Activated naive CD8-positive, alpha-beta T cell treated with anti-CD3 and anti-CD28 coated beads, Interleukin-2, amount 10 ng/mL, durations not matched to agents 7 days and 5 days (primary cell): ENCODE measurements at regions not wholly inside any gene's neighbourhood (a gene's known extent, or its start where the extent isn't known, plus 50 kb on each side); places are given as distances from the start of the nearest gene placed in this dataset.

ENCODE experiments used
- ATAC-seq: fragments of 150-1000 bp; cut with Tn5 transposase; one replicate; pipeline ENCODE4 v1.10.0; 2021; ENCODE audit warnings: low read depth, moderate library complexity
- POLR2A ChIA-PET: fragments of 350-600 bp; sonication (Branson Sonifier 250); formaldehyde crosslinking; loops from one replicate; lab custom pipeline; 2021; ENCODE audit warnings: antibody characterized with exemption; lab: Charles Lee
- DNase-seq: peaks from one replicate; pipeline ENCODE4 v3.0.0; 2021
- H3K27ac Mint-ChIP-seq: one replicate; pipeline ENCODE4 v1.8.0; 2022; ENCODE audit warnings: mild to moderate bottlenecking, mixed read lengths
- H3K27me3 Mint-ChIP-seq: one replicate; pipeline ENCODE4 v1.8.0; 2022; ENCODE audit warnings: mild to moderate bottlenecking, moderate library complexity, mixed read lengths
- H3K36me3 Mint-ChIP-seq: one replicate; pipeline ENCODE4 v1.8.0; 2021; ENCODE audit warnings: mild to moderate bottlenecking, mixed read lengths
- H3K4me1 Mint-ChIP-seq: one replicate; pipeline ENCODE4 v1.8.0; 2021; ENCODE audit warnings: mixed read lengths
- H3K4me3 Mint-ChIP-seq: one replicate; pipeline ENCODE4 v1.8.0; 2022; ENCODE audit warnings: mild to moderate bottlenecking, moderate library complexity, mixed read lengths
- H3K9me3 Mint-ChIP-seq: one replicate; pipeline ENCODE4 v1.8.0; 2021; ENCODE audit warnings: mixed read lengths

- no peak overlapping the region for H3K4me3 Mint-ChIP-seq
- peaks cover 3% of the 10 kb centered on the region for H3K9me3 Mint-ChIP-seq
- no peak for DNase-seq
- POLR2A ChIA-PET = no interaction called here
- no peaks in the 10 kb centered on the region for H3K36me3 Mint-ChIP-seq
- no peak for ATAC-seq
- peaks cover 2% of the 10 kb centered on the region for H3K4me1 Mint-ChIP-seq
- H3K27me3 Mint-ChIP-seq = peaks cover 5% of the 10 kb centered on the region
- no peak overlapping the region for H3K27ac Mint-ChIP-seq
These were observed 118.9 kb upstream of the GK2 start for GRCh38 chr4:79526641-79527565.

GRCh38 chr4:79516114-79516513, 108.1 kb upstream of the GK2 start:
- Mint-ChIP-seq H3K9me3 (no peaks in the 10 kb centered on the region), H3K4me3 (no peak overlapping the region), H3K4me1 (no peaks in the 10 kb centered on the region), H3K27ac (no peak overlapping the region), H3K27me3 (peaks cover 3% of the 10 kb centered on the region), H3K36me3 (no peaks in the 10 kb centered on the region)
- POLR2A ChIA-PET = no interaction called here
- no peak for ATAC-seq
- no peak for DNase-seq

- no peak for DNase-seq
- Mint-ChIP-seq H3K4me3 (no peak overlapping the region), H3K27me3 (peaks cover 3% of the 10 kb centered on the region), H3K36me3 (no peaks in the 10 kb centered on the region), H3K27ac (no peak overlapping the region), H3K4me1 (no peaks in the 10 kb centered on the region), H3K9me3 (no peaks in the 10 kb centered on the region)
- ATAC-seq = no peak
- POLR2A ChIA-PET = no interaction called here
These were observed 106.7 kb upstream of the GK2 start for GRCh38 chr4:79514621-79515329.

- Mint-ChIP-seq H3K4me1 (no peaks in the 10 kb centered on the region), H3K4me3 (no peak overlapping the region), H3K9me3 (no peaks in the 10 kb centered on the region), H3K27ac (no peak overlapping the region), H3K36me3 (no peaks in the 10 kb centered on the region), H3K27me3 (peaks cover 3% of the 10 kb centered on the region)
- POLR2A ChIA-PET = no interaction called here
- DNase-seq = no peak
- no peak for ATAC-seq
These were observed 105.5 kb upstream of the GK2 start for GRCh38 chr4:79513576-79513975.

GRCh38 chr4:79512363-79512762, 104.3 kb upstream of the GK2 start:
- no peaks in the 10 kb centered on the region for H3K4me1 Mint-ChIP-seq
- peaks cover 3% of the 10 kb centered on the region for H3K27me3 Mint-ChIP-seq
- no peaks in the 10 kb centered on the region for H3K9me3 Mint-ChIP-seq
- ATAC-seq (no peak), DNase-seq (no peak)
- H3K4me3 Mint-ChIP-seq = no peak overlapping the region
- H3K27ac Mint-ChIP-seq = no peak overlapping the region
- no peaks in the 10 kb centered on the region for H3K36me3 Mint-ChIP-seq
- POLR2A ChIA-PET = no interaction called here

GRCh38 chr4:79502081-79502480, 94.1 kb upstream of the GK2 start:
- Mint-ChIP-seq H3K9me3 (no peaks in the 10 kb centered on the region), H3K36me3 (no peaks in the 10 kb centered on the region), H3K4me1 (no peaks in the 10 kb centered on the region), H3K27me3 (peaks cover 2% of the 10 kb centered on the region), H3K4me3 (no peak overlapping the region), H3K27ac (no peak overlapping the region)
- ATAC-seq = no peak
- POLR2A ChIA-PET = no interaction called here
- DNase-seq = no peak

- no peaks in the 10 kb centered on the region for H3K27me3 Mint-ChIP-seq
- no peak overlapping the region for H3K27ac Mint-ChIP-seq
- POLR2A ChIA-PET = no interaction called here
- H3K4me1 Mint-ChIP-seq = no peaks in the 10 kb centered on the region
- DNase-seq (no peak), ATAC-seq (no peak)
- H3K36me3 Mint-ChIP-seq = no peaks in the 10 kb centered on the region
- no peaks in the 10 kb centered on the region for H3K9me3 Mint-ChIP-seq
- no peak overlapping the region for H3K4me3 Mint-ChIP-seq
These were observed 90.3 kb upstream of the GK2 start for GRCh38 chr4:79498282-79498681.

GRCh38 chr4:79497001-79497400, 89.0 kb upstream of the GK2 start:
- POLR2A ChIA-PET = no interaction called here
- Mint-ChIP-seq H3K36me3 (no peaks in the 10 kb centered on the region), H3K9me3 (no peaks in the 10 kb centered on the region), H3K4me3 (no peak overlapping the region), H3K27ac (no peak overlapping the region), H3K4me1 (no peaks in the 10 kb centered on the region), H3K27me3 (no peaks in the 10 kb centered on the region)
- ATAC-seq (no peak), DNase-seq (no peak)

- no peaks in the 10 kb centered on the region for H3K27me3 Mint-ChIP-seq
- no peaks in the 10 kb centered on the region for H3K36me3 Mint-ChIP-seq
- H3K27ac Mint-ChIP-seq = no peak overlapping the region
- ATAC-seq (no peak), DNase-seq (no peak)
- POLR2A ChIA-PET = no interaction called here
- no peaks in the 10 kb centered on the region for H3K9me3 Mint-ChIP-seq
- no peaks in the 10 kb centered on the region for H3K4me1 Mint-ChIP-seq
- no peak overlapping the region for H3K4me3 Mint-ChIP-seq
These were observed 87.4 kb upstream of the GK2 start for GRCh38 chr4:79495447-79495846.

GRCh38 chr4:79492148-79492547, 84.1 kb upstream of the GK2 start:
- no peak for ATAC-seq
- Mint-ChIP-seq H3K4me1 (no peaks in the 10 kb centered on the region), H3K9me3 (no peaks in the 10 kb centered on the region), H3K4me3 (no peak overlapping the region), H3K36me3 (no peaks in the 10 kb centered on the region), H3K27me3 (no peaks in the 10 kb centered on the region), H3K27ac (no peak overlapping the region)
- no peak for DNase-seq
- POLR2A ChIA-PET = no interaction called here

GRCh38 chr4:79489506-79489905, 81.5 kb upstream of the GK2 start:
- POLR2A ChIA-PET = no interaction called here
- H3K27me3 Mint-ChIP-seq = no peaks in the 10 kb centered on the region

GRCh38 chr4:79476196-79476595, 68.2 kb upstream of the GK2 start:
- DNase-seq (no peak), ATAC-seq (no peak)
- Mint-ChIP-seq H3K36me3 (no peaks in the 10 kb centered on the region), H3K27ac (no peak overlapping the region), H3K4me1 (no peaks in the 10 kb centered on the region), H3K4me3 (no peak overlapping the region), H3K9me3 (no peaks in the 10 kb centered on the region), H3K27me3 (no peaks in the 10 kb centered on the region)
- POLR2A ChIA-PET = no interaction called here

More at GRCh38 chr4:79489506-79489905, 81.5 kb upstream of the GK2 start:
- H3K36me3 Mint-ChIP-seq = no peaks in the 10 kb centered on the region
- DNase-seq (no peak), ATAC-seq (no peak)
- no peaks in the 10 kb centered on the region for H3K4me1 Mint-ChIP-seq
- no peak overlapping the region for H3K27ac Mint-ChIP-seq
- H3K9me3 Mint-ChIP-seq = no peaks in the 10 kb centered on the region
- H3K4me3 Mint-ChIP-seq = no peak overlapping the region

- Mint-ChIP-seq H3K27me3 (no peaks in the 10 kb centered on the region), H3K9me3 (no peaks in the 10 kb centered on the region), H3K4me3 (no peak overlapping the region), H3K4me1 (no peaks in the 10 kb centered on the region), H3K27ac (no peak overlapping the region), H3K36me3 (no peaks in the 10 kb centered on the region)
- POLR2A ChIA-PET = no interaction called here
- no peak for ATAC-seq
- DNase-seq = no peak
These were observed 65.4 kb upstream of the GK2 start for GRCh38 chr4:79473439-79473724.
